GM10266 (cell line): ENCODE measurements at regions not wholly inside any gene's neighbourhood (a gene's known extent, or its start where the extent isn't known, plus 50 kb on each side); places are given as distances from the start of the nearest gene placed in this dataset.

ENCODE experiments used
- DNase-seq: peaks from one replicate; pipeline ENCODE4 v3.0.0; 2012; ENCODE audit errors: extremely low spot score
- CTCF ChIP-seq: IDR thresholded peaks from 2 replicates; pipeline ENCODE4 v1.5.1; 2012; ENCODE audit warnings: mild to moderate bottlenecking, low read depth; ENCODE audit not compliant: control insufficient read depth, insufficient read depth; ENCODE audit errors: missing control alignments

GRCh38 chr7:26478550-26478949 is 186.9 kb downstream of the SNX10 start:
- no peak for TF ChIP-seq CTCF
- no peak for DNase-seq

- no peak for TF ChIP-seq CTCF
- DNase-seq, result no peak
Measured at GRCh38 chr7:26479581-26479980, 187.9 kb downstream of the SNX10 start.

GRCh38 chr7:26480156-26480555 is 188.5 kb downstream of the SNX10 start:
- DNase-seq, result no peak
- no peak for TF ChIP-seq CTCF

- DNase-seq, result no peak
- no peak for TF ChIP-seq CTCF
Measured at GRCh38 chr7:26482927-26483326, 191.3 kb downstream of the SNX10 start.

- TF ChIP-seq CTCF, result no peak
- no peak for DNase-seq
Measured at GRCh38 chr7:26483843-26484242, 192.2 kb downstream of the SNX10 start.

GRCh38 chr7:26485367-26485934 is 193.8 kb downstream of the SNX10 start:
- no peak for TF ChIP-seq CTCF
- DNase-seq, result no peak

- TF ChIP-seq CTCF, result no peak
- DNase-seq, result no peak
Measured at GRCh38 chr7:26486153-26486552, 194.5 kb downstream of the SNX10 start.
